GM19397 (cell line): ENCODE measurements at regions not wholly inside any gene's neighbourhood (a gene's known extent, or its start where the extent isn't known, plus 50 kb on each side); places are given as distances from the start of the nearest gene placed in this dataset.

Experiments used
- ATAC-seq: cut with Tn5 transposase; IDR thresholded peaks from one replicate; pipeline ENCODE4 v1.9.1; 2021; ENCODE audit warnings: mild to moderate bottlenecking, moderate library complexity; ENCODE audit not compliant: unreplicated experiment

DNA sequence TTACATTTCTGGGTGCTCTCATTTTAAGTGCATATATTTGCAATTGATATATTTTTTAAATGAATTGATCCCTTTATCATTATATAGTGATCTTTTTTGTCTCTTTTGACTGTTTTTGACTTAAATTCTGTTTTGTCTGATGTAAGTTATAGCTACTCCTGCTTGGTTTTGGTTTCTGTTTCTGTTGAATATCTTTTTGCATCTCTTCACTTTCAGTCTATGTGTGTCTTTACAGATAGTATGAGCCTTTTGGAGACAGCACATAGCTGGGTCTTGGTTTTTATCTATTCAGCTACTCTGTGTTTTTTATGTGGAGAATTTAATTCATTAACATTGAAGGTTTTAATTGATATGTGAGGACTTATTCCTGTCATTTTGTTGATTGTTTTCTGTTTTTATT is 311.3 kb downstream of the SPATA31D1 start:
- ATAC-seq, result no peak

DNA sequence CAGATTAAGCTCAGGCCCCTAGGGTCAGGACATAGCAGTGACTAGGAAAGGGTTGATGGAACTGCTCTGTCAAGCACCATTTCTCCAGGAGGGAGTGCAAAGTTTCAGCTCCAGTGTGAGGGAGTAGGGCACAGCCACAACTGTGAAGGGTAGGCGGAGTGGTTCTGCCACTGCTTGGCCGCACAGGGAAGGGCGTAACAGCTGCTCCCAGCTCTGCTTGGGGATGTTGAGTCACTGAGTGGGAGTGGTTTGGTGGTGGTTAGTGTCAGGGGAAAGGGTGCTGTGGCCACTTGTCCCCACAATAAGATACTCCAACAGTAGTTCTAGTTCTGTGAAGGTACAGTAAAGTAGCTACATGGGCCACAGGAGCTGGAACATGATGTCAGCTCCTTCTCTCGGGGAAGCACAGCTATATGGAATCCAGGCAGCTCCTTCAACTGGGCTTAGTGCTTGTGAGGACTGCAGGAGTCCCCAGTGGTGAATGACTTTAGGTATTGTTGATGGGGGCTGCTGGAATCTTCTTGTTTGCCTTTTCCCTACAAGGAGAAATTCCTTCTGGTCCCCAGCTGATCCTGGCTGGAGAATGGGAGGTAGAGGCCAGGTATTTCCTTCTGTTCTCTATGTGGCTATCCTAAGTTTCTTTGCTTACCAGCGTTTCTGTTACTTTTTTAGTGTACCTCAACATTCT is 314.5 kb downstream of the SPATA31D1 start:
- no peak for ATAC-seq

DNA sequence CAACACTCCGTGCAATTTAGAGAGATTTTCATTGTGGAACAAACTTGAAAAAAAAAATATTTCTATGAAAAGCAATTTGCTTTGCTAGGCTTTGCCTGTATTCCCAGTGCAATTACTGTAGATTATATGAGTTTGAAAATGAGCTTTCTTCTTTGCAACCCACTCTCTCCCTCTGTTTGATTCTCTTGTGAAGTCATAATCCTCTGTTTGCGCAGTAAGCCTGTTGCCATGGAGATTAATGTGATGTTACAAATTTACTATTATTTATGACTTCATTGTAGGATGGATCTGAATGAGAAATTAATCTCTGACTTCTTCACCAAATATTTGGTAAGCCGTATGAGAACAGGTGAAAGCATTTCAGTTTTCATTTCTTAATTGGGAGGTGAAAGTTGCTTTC is 320.3 kb downstream of the SPATA31D1 start:
- ATAC-seq, result no peak

GRCh38 chr9:82313697-82314096 is 325.1 kb downstream of the SPATA31D1 start:
- no peak for ATAC-seq

GRCh38 chr9:82320566-82320965 is 332.0 kb downstream of the SPATA31D1 start:
- ATAC-seq, result no peak

GRCh38 chr9:82325907-82326306 is 337.3 kb downstream of the SPATA31D1 start:
- no peak for ATAC-seq

DNA sequence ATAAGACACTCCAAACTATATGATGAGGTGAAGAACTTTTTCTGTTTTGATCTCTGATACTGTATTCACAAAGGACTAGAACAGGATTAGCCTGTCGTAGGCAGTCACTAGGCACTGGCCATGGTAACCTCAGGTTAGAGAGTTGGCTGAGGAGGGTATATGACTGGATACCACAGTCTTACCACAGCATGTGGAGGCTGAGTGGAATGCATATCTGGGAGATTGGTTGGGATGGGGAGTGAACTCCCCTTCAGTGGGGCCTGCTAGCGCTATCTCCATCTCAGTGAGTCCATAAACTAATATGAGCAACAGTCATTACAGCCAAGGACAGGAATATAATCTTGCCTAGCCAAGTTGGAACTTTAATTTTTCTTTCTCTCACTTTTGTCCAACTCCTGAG is 339.1 kb downstream of the SPATA31D1 start:
- ATAC-seq, result no peak

DNA sequence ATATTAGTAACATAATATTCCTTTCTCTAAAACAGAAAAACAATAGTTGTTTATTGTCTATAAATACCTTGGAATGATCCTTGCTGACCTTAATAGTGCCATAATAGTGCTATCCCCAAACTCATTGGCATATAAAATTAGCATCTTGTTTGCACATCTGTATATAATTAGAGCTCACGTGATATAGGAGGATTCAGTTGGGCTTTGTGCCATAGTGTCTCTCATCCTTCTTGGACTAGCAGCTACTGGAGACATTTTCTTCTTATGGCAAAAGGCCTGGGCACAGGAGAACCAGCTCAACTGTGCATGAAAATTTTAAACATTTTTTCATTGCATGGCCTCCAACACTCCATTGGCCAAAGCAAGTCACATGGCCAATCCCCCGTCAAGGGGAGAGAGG is 342.5 kb downstream of the SPATA31D1 start:
- no peak for ATAC-seq

DNA sequence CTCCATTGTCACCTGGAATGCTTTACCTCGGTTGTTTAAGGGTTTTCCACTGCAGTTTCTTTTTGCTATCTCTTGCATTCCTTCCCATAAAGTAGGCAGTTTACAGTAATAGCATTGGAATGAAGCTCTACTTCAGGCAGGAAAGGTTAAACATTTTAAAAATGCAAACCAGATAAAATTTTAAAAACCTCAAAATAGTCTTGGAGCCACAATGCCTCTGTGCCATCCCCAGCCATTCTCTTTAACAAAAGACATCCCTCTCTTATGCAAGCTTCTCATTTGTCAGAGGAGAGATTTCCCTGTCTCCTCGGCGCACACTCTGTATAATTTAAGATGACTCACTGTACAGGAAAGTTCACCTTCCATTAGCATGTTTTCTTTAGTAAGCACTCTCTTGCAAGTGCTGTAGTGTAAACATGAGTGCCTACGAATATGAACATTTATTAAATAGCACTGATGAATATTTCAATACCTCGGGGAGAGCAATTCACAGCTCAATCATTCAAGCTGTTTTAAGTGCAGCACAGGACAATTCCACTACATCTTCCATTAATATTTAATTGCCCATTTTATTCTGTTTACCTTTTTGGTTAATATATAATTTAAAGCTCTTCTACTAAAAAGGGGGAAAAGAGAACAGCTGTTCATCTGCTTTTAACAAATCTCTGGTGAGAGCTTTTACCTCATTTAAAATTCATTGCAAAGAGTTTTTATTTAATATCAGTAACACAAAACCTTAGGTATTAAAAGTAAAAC is 343.6 kb downstream of the SPATA31D1 start:
- no peak for ATAC-seq

DNA sequence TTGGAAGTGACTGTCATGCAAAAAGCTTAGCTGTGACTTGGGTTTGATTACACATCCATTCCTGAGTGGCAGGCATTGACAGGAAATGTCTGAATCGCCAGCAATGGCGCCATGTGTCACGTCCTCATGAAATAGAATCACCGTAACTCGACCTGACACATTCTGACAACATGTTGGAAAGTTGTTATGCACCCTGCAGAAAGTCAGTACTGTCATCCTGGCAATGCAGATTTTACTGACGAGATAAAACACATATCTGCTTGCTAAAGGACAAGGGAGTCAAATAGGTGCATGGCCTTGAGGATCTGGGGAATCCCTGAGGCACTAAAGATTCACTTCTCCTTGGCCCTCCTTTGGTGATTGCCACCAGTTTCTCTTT is 344.2 kb downstream of the SPATA31D1 start:
- no peak for ATAC-seq

DNA sequence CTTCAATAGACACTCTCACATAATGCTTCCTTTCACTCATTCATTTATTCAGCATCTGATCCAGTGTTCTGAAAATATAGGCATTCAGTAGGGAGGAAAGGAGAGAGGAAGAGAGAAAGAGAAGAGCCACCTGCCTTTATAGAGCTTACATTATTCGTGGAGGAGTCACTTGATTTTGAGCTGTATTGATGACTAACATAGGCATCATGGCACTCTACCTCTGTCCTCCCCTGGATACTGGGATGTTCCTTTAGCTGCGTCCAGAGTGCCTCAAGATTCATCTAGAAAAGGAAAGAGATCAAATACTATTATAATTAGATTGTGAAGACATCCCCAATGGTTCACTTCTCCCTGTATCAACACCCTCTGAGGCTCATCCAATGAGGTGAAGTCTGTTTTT is 345.1 kb downstream of the SPATA31D1 start:
- no peak for ATAC-seq

- no peak for ATAC-seq
Observed at GRCh38 chr9:82334286-82334685, 345.7 kb downstream of the SPATA31D1 start.

DNA sequence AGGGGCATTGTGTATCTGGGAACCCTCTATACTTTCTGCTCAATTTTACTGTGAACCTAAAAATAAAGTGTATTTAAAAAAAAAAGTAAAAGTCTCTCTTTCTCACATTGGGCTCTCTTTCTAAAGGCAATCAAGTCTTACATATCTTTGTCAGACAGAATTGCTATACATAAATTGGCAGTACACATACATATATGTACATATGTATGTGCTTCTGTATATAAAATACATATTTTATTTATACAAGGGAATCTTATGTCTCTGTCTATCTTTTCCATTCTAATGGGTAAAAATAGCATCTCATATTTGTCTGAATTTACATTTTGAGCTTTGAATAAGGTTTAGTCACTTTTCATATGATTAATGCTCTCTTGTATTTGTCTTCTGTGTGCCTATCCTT is 348.8 kb downstream of the SPATA31D1 start:
- no peak for ATAC-seq

GRCh38 chr9:82342046-82342445 is 353.5 kb downstream of the SPATA31D1 start:
- no peak for ATAC-seq

DNA sequence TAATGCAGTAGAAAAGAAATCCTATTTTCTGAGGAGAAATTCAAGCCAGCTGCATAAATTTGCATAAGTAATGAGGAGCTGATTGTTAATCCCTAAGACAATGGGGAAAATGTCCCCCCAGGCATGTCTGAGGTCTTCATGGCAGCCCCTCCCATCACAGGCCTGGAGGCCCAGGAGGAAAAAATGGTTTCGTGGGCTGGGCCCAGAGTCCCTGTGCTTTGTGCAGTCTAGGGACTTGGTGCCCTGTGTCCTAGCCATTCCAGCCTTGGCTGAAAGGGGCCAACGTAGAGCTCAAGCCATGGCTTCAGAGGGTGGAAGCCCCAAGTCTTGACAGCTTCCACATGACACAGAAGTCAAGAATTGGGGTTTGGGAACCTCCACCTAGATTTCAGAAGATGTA is 357.5 kb downstream of the SPATA31D1 start:
- ATAC-seq, result no peak

DNA sequence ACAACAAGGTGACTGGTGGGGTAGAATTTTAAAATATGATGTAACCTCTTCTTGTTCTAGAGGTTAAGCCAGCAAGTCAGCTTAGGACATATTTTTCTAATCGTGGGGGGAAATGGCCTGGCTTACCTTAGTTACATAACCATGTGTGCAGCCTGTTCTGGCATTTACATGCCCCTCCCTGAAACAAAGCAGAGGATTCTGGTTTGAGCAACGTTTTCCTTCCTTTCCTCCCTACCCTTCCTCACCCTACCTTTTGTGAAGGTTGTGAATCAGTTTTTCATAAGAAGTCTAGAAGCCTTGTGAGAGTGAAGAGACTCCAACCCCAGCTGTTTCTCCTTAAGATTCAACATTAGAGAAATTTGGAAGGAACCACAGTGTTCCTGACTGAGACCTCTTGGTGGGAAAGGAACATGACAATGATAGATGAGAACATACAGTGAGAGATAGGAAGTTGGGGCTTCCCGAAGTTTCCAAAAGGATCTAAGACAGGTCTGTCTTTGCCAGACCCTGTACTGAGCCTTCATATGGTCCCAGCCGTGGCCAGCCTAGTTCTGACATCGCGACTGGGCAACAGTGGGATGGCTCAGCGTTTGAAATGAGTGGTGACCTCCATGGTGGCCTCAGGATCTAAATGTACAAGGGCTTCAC is 365.2 kb downstream of the SPATA31D1 start:
- ATAC-seq, result no peak

- no peak for ATAC-seq
Observed at GRCh38 chr9:82354279-82354659, 365.7 kb downstream of the SPATA31D1 start.

- ATAC-seq, result no peak
Observed at GRCh38 chr9:82356131-82356530, 367.6 kb downstream of the SPATA31D1 start.

- no peak for ATAC-seq
Observed at GRCh38 chr9:82356871-82357270, 368.3 kb downstream of the SPATA31D1 start.

GRCh38 chr9:82363198-82363597 is 374.6 kb downstream of the SPATA31D1 start:
- no peak for ATAC-seq

DNA sequence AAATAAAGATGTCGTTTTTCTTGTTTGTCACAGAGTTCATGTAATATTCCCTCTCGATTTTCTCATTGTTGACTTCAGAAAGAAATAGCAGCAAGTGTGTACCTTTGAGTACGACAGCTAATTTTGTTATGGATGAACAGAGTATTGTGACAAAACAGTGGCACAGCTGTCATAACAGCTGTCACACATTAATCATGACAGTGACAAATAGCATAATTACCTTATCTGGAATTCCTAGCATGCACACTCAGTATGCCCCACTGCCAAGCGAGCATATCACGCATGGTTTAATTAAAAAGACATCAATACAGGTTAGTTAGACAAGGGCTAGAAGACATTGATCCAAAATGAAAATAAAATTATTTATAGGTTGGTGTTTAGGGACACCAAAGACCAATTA is 375.1 kb downstream of the SPATA31D1 start:
- no peak for ATAC-seq

GRCh38 chr9:82367016-82367415 is 378.4 kb downstream of the SPATA31D1 start:
- no peak for ATAC-seq
